ENCODE measurements at regions not wholly inside any gene's neighbourhood (a gene's known extent, or its start where the extent isn't known, plus 50 kb on each side); places are given as distances from the start of the nearest gene placed in this dataset.

DNA sequence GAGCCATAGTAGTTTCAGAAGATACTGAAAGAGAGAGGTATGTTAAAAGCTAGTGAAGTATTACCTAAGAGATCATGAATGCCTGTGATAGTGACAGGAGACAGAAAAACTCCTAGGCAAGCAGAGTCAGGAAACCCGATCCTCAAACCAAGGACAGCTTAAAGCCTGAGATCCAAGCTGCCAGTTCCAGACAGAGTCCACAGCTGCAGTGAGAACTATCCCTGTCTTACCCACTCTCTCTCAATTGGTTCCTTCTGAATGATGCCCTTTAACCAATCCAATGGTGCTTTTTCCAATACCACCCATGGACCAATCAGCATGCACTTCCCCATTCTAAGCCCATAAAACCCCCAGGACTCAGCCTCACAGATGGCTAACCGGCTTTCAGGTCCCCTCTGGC, 90.4 kb upstream of the PCDH10 start:
- ATAC-seq (no peak), FAIRE-seq (no peak), DNase-seq (ENCODE audit: low spot score) (no peak)
- Histone ChIP-seq H3K9ac (ENCODE audit: insufficient read depth, low read depth, low read length) (no peak overlapping the region), H3K27me3 (ENCODE audit: control insufficient read depth in 1 of 2, insufficient read depth in 2 of 2, low read length in 2 of 2) (no peaks in the 10 kb centered on the region), H3K79me2 (ENCODE audit: insufficient read depth, low read length) (no peaks in the 10 kb centered on the region), H3K4me3 (replicated peaks in 1 of 3; ENCODE audit: insufficient read depth in 1 of 3, low read depth in 2 of 3, low read length in 3 of 3) (no peak overlapping the region), H3K4me1 (ENCODE audit: insufficient read depth, low read length) (no peaks in the 10 kb centered on the region), H3K27ac (ENCODE audit: extremely low read length, insufficient read depth, low read length) (no peak overlapping the region), H4K20me1 (ENCODE audit: insufficient read depth, low read length) (no peaks in the 10 kb centered on the region), H3K4me2 (ENCODE audit: low read depth, low read length) (no peak overlapping the region), H3K36me3 (replicated peaks in 1 of 2; ENCODE audit: control insufficient read depth in 1 of 2, insufficient read depth in 2 of 2, low read length in 2 of 2) (no peaks in the 10 kb centered on the region), H3K9me3 (ENCODE audit: low read length) (no peaks in the 10 kb centered on the region), H2AFZ (ENCODE audit: low read length) (no peak overlapping the region)
- 3% methylated on average over 2 of the region's 2 CpGs for WGBS (ENCODE audit: low lambda C conversion rate)
- intact Hi-C loops (cut with micrococcal nuclease; ENCODE audit: unreplicated experiment) = no loop called here
- POLR2A ChIA-PET = no interaction called here
- CTCF ChIA-PET (ENCODE audit: low intra/inter-chr PET ratio, low total read pairs) = no interaction called here
- no TSS peak for BruUV-seq (replicated peaks)
- no peak for TF ChIP-seq ZNF672 (CRISPR knock-in tag; IDR thresholded peaks at IDR 0.05)
- TF ChIP-seq, protein P1, sequence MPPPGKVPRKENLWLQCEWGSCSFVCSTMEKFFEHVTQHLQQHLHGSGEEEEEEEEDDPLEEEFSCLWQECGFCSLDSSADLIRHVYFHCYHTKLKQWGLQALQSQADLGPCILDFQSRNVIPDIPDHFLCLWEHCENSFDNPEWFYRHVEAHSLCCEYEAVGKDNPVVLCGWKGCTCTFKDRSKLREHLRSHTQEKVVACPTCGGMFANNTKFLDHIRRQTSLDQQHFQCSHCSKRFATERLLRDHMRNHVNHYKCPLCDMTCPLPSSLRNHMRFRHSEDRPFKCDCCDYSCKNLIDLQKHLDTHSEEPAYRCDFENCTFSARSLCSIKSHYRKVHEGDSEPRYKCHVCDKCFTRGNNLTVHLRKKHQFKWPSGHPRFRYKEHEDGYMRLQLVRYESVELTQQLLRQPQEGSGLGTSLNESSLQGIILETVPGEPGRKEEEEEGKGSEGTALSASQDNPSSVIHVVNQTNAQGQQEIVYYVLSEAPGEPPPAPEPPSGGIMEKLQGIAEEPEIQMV (CRISPR knock-in tag; IDR thresholded peaks at IDR 0.05; ENCODE audit: low read depth) = no peak
- TF ChIP-seq, protein P2, sequence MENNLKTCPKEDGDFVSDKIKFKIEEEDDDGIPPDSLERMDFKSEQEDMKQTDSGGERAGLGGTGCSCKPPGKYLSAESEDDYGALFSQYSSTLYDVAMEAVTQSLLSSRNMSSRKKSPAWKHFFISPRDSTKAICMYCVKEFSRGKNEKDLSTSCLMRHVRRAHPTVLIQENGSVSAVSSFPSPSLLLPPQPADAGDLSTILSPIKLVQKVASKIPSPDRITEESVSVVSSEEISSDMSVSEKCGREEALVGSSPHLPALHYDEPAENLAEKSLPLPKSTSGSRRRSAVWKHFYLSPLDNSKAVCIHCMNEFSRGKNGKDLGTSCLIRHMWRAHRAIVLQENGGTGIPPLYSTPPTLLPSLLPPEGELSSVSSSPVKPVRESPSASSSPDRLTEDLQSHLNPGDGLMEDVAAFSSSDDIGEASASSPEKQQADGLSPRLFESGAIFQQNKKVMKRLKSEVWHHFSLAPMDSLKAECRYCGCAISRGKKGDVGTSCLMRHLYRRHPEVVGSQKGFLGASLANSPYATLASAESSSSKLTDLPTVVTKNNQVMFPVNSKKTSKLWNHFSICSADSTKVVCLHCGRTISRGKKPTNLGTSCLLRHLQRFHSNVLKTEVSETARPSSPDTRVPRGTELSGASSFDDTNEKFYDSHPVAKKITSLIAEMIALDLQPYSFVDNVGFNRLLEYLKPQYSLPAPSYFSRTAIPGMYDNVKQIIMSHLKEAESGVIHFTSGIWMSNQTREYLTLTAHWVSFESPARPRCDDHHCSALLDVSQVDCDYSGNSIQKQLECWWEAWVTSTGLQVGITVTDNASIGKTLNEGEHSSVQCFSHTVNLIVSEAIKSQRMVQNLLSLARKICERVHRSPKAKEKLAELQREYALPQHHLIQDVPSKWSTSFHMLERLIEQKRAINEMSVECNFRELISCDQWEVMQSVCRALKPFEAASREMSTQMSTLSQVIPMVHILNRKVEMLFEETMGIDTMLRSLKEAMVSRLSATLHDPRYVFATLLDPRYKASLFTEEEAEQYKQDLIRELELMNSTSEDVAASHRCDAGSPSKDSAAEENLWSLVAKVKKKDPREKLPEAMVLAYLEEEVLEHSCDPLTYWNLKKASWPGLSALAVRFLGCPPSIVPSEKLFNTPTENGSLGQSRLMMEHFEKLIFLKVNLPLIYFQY (CRISPR knock-in tag; IDR thresholded peaks at IDR 0.05; ENCODE audit: borderline replicate concordance) = no peak
- TF ChIP-seq ZFAT (CRISPR knock-in tag; conservative IDR thresholded peaks at IDR 0.05) = no peak
- no peak for TF ChIP-seq ZFP36L1 (CRISPR knock-in tag; IDR thresholded peaks at IDR 0.05)
- TF ChIP-seq TARDBP (CRISPR knock-in tag; IDR thresholded peaks at IDR 0.05) = no peak
- TF ChIP-seq ATF7-NPFF (CRISPR knock-in tag; IDR thresholded peaks at IDR 0.05; ENCODE audit: low read depth) = no peak
- TF ChIP-seq SNAPC2 (CRISPR knock-in tag; IDR thresholded peaks at IDR 0.05) = no peak
- no peak for TF ChIP-seq IRF2 (CRISPR knock-in tag; IDR thresholded peaks at IDR 0.05)
- TF ChIP-seq, protein P3, sequence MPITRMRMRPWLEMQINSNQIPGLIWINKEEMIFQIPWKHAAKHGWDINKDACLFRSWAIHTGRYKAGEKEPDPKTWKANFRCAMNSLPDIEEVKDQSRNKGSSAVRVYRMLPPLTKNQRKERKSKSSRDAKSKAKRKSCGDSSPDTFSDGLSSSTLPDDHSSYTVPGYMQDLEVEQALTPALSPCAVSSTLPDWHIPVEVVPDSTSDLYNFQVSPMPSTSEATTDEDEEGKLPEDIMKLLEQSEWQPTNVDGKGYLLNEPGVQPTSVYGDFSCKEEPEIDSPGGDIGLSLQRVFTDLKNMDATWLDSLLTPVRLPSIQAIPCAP (CRISPR knock-in tag; IDR thresholded peaks at IDR 0.05; ENCODE audit: low read depth) = no peak
- TF ChIP-seq, protein P4, sequence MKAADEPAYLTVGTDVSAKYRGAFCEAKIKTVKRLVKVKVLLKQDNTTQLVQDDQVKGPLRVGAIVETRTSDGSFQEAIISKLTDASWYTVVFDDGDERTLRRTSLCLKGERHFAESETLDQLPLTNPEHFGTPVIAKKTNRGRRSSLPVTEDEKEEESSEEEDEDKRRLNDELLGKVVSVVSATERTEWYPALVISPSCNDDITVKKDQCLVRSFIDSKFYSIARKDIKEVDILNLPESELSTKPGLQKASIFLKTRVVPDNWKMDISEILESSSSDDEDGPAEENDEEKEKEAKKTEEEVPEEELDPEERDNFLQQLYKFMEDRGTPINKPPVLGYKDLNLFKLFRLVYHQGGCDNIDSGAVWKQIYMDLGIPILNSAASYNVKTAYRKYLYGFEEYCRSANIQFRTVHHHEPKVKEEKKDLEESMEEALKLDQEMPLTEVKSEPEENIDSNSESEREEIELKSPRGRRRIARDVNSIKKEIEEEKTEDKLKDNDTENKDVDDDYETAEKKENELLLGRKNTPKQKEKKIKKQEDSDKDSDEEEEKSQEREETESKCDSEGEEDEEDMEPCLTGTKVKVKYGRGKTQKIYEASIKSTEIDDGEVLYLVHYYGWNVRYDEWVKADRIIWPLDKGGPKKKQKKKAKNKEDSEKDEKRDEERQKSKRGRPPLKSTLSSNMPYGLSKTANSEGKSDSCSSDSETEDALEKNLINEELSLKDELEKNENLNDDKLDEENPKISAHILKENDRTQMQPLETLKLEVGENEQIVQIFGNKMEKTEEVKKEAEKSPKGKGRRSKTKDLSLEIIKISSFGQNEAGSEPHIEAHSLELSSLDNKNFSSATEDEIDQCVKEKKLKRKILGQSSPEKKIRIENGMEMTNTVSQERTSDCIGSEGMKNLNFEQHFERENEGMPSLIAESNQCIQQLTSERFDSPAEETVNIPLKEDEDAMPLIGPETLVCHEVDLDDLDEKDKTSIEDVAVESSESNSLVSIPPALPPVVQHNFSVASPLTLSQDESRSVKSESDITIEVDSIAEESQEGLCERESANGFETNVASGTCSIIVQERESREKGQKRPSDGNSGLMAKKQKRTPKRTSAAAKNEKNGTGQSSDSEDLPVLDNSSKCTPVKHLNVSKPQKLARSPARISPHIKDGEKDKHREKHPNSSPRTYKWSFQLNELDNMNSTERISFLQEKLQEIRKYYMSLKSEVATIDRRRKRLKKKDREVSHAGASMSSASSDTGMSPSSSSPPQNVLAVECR (CRISPR knock-in tag; IDR thresholded peaks at IDR 0.05; ENCODE audit: borderline replicate concordance) = no peak
- in situ Hi-C loops (cut with HindIII; ENCODE audit: extremely low pct_ligation_motif_present, low pct_unique_long_range_greater_than_20kb) = no loop called here

All from HepG2 (cell line).